ENCODE measurements at regions not wholly inside any gene's neighbourhood (a gene's known extent, or its start where the extent isn't known, plus 50 kb on each side); places are given as distances from the start of the nearest gene placed in this dataset.

- TF ChIP-seq CTCF (IDR thresholded peaks at IDR 0.05; ENCODE audit: insufficient read depth, low read depth, low read length) (no peak), EZH2 (IDR thresholded peaks at IDR 0.05; ENCODE audit: insufficient read depth, low read length) (no peak)
These were observed 94.4 kb upstream of the GPC1 start for GRCh38 chr2:240341064-240341463.

Data from astrocyte (in vitro differentiated cells and primary cell).